ENCODE measurements at regions not wholly inside any gene's neighbourhood (a gene's known extent, or its start where the extent isn't known, plus 50 kb on each side); places are given as distances from the start of the nearest gene placed in this dataset.
A peak's percentile ranks its signal among the peaks of the same experiment; 100 is the strongest.

- DNase-seq, result no peak
Measured at GRCh38 chr1:234724516-234725176, 114.7 kb upstream of the IRF2BP2 start.

GRCh38 chr1:234722904-234723720 lies 113.1 kb upstream of the IRF2BP2 start:
- DNase-seq, result peak; percentile 82

DNA sequence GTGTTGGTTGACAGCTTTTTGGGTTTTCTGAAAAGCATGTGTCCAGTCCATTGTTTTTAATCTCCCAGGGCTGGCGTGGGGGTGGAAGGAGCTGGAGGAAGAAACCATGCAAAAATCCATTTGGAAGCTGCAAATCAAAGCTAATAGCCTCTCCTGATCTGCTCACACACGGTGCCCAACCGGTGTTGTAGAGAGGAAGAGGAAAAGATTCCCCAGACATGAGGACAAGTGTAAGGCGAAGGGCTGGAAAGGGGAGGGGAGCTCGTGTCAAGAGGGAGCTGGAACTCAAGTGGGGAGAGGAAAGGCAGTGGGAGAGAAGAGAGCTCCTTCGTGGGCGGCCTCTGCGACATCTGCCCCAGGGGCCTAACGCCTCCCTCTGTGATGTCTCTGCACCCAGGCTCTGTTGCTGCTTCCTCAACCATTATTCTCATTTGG lies 112.3 kb upstream of the IRF2BP2 start:
- no peak for DNase-seq

DNA sequence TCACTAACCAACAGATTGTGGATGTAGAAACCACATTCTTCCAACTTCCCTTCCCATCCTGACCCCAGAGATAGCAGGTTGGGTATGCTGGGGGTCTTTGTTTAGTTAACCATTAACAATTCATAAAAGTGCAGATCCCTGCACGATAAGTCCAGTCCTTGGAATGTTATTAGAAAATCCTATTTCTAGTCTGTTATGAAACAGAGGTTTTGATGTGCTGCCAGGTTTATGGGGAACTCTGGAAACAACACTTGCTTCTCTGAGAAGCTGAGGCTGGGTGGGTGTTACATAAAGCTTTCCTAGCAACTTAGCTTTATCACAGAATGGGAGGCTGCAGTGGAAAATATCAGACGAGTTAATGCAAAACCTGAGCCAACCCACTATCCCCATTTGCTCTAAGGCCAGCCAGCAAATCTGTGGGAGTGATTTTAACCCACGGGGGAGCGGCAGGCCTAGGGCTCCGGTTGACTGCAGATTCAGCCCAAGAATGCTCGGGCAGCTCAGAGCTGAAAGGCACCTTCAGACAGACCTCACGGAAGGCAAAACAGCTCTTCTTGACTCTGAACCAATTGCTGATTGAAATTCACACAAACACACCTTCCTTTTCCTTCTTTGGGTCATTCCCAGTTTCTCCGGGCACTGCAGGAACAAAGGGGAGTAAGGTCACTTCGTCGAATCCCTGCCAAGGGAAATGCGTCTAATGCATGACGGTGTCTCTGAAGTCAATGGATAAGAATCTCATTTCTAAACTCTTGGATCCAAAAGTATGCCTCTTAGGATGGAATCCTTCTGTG lies 111.7 kb upstream of the IRF2BP2 start:
- DNase-seq, result peak; percentile 97

- no peak for DNase-seq
Measured at GRCh38 chr1:234720709-234721441, 110.9 kb upstream of the IRF2BP2 start.

DNA sequence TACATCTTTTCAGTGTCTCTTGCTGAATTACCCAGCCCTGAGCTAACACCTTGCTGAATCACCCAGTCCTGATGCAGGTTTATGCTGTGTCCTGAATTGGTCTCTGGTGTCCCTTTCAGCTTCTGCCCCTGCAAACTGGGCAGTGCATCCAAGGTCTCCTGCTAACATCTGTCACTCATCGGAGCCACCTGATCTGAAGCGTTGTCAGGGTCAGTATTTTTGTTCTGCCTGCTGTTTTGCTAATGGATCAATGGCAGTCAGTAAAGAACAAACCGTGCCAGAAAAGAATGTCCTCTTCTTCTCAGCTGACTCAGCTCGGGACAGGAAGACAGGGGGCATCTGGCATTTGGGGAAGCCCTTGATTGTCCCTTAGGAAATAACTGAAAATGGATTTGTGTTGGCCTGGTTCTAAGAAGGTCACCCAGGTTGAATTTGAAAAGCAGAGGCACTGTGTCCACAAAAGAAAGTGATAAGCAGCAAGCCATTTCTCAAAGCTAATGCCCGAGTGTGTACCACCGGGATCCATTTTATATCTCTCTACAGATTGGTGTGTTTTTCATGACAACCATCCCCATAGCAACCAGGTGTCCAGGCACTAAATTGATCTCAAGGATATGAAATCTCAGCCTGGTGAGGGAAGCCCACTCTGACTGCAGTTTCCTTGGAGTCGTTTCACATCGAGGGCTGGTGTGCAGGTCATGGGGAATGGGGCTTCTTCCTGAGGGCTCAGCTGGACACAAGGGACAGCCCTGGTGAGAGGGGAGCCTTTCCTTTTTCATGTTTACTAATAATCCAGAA lies 109.7 kb upstream of the IRF2BP2 start:
- DNase-seq, result no peak

- no peak for DNase-seq
Measured at GRCh38 chr1:234718496-234719453, 108.8 kb upstream of the IRF2BP2 start.

GRCh38 chr1:234716908-234717375 lies 107.0 kb upstream of the IRF2BP2 start:
- DNase-seq, result no peak

GRCh38 chr1:234715252-234716014 lies 105.5 kb upstream of the IRF2BP2 start:
- DNase-seq, result no peak

DNA sequence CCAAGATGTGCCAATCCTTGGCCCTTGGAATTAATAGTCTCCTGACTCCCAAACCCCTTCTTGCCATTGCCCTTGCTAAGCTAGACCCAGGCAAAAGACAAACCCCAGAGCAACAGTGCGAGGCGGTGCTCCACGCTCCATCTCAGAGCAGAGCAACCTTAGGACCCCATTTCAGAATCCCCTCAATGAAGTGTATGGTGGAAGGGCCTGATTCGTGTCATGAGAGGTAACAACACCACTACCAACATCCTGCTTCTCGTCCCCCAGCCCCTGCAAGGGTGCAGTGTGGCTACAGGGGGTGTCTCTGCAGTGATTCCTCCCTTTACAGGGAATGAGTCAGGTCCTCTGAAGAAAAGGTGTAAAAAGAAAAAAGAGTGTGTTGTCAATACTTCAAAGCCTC lies 103.9 kb upstream of the IRF2BP2 start:
- no peak for DNase-seq

DNA sequence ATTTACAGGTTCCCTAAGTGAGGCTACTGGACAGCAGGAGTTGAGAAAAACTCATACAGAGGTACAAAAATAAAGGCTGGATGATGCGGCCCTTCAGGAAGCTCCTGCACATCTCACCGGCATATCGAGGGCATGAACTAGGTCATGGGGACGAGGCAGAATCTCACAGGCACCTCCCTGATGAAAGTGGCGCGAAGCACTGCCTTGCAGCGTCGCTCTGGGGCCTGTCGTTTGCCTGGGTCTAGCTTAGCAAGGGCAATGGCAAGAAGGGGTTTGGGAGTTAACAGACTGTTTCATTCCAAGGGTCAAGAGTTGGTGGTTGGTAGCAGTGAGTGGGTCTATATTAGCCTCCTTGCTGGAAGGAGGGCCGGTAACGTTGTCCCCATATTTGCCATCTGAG lies 103.5 kb upstream of the IRF2BP2 start:
- DNase-seq, result no peak

DNA sequence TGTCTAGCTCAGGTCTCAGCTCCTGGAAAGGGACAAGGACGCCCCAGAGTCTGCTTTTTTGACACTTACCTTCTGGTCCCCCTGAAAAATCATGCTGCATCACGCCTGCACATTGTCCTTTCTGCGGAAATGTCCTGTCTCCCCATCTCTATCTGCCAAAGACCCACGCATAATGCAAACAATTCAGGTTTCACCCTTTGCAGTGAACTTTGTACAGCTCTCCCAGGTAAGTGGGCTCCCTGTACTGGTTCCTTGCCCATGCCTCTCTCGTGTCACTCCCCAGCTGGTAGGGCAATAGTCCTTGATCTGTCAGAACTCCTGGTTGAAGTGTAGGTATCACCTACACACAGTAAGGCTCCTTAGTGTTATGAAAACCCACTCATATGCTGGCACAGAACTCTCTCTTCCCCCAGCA lies 102.9 kb upstream of the IRF2BP2 start:
- DNase-seq, result no peak

GRCh38 chr1:234710936-234711724 lies 101.2 kb upstream of the IRF2BP2 start:
- peak; percentile 26 for DNase-seq

DNA sequence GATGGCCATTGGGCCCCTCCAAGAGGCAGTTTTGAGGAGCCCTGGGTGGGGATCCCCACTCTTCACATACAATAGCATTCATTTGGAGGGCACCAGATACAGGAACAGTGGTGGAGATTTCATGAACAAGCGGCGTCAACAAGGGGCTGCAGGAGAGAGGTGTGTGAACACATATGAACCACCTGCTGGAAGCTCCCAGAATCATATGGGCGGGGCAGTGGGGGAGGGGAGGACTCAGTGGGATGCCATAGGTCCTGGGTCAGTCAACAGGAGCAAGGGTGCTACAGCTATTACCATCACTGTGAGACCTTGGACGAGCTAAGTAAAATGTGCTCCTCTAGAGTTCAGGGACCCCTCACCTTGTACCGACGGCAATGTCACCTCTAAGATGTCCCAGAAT lies 100.4 kb upstream of the IRF2BP2 start:
- DNase-seq, result no peak

DNA sequence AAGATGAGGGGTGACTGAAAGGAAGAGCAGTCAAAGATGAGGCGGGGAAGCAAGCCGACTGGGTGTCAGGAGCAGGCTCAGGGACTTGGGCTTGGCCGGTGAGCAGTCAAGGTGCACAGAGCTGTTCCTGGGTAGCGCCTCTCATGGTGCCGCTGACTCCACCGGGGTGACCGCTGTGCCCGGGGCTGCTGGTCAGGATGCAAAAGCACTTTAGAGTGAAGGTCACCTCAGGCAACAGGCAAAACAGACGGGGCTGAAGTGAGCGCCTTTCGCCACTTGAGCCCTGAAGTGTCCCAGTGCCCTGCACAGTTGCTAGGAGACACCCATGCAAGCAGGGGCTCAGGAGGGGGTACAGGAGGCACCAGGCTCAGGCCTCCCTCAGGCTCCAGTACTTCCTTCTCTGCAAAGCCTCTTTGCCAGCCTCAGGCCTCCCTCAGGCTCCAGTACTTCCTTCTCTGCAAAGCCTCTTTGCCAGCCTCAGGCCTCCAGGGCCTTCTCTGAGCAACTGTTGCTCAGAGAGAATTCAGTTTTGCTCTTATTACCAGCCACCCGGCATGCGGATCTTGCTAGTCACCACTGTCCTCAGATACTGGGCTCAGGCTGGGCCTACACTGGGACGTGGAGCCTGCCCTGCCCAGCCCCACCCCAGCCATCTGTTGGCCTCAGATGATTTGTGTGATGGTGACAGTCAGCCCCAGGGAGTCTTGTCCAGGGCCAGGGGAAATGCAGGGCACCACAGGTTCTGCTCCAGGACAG lies 99.7 kb upstream of the IRF2BP2 start:
- no peak for DNase-seq

- no peak for DNase-seq
Measured at GRCh38 chr1:234708700-234709395, 98.9 kb upstream of the IRF2BP2 start.

DNA sequence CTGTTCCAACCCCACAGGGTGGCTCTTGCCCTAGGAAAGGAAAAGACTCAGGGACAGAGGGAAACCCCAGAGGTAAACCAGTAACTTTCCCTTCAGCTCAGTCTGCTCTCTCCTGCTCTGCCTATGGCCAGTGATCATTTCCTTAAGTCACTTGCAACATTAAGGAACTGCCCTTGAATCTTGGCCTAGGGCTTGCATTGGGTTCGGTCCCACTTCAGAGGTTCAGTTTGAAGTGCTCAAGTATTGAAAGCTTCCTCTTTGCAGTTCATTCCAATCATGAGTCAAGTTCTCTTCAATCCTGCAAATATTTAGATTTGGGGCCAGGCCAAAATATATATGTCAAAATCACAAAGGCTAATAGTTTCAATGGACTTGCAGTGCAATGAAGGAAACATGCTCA lies 97.7 kb upstream of the IRF2BP2 start:
- no peak for DNase-seq

- no peak for DNase-seq
Measured at GRCh38 chr1:234706931-234707330, 97.0 kb upstream of the IRF2BP2 start.

All from kidney glomerular epithelial cell (primary cell).